Peyer's patch (tissue), 4 donors: ENCODE measurements at regions not wholly inside any gene's neighbourhood (a gene's known extent, or its start where the extent isn't known, plus 50 kb on each side); places are given as distances from the start of the nearest gene placed in this dataset.

Experiments used
- POLR2A ChIP-seq, 2 donors: fragments of 450-650 bp; IDR thresholded peaks; one replicate each; pipeline ENCODE4 v1.5.1; 2017; ENCODE audit warnings: antibody characterized with exemption in 2 of 2, mild to moderate bottlenecking in 2 of 2, moderate library complexity in 2 of 2
- TF ChIP-seq, protein P1 (sequence below), 6 experiments: fragments of 450-650 bp in 4 of 6; fragments of 200-600 bp in 2 of 6; sonication (generic) in 1 of 6; IDR thresholded peaks; one replicate each; pipeline ENCODE4 v1.5.1; 2017 to 2019; ENCODE audit warnings: antibody characterized with exemption in 6 of 6, mild to moderate bottlenecking in 3 of 6, moderate library complexity in 1 of 6

DNA sequence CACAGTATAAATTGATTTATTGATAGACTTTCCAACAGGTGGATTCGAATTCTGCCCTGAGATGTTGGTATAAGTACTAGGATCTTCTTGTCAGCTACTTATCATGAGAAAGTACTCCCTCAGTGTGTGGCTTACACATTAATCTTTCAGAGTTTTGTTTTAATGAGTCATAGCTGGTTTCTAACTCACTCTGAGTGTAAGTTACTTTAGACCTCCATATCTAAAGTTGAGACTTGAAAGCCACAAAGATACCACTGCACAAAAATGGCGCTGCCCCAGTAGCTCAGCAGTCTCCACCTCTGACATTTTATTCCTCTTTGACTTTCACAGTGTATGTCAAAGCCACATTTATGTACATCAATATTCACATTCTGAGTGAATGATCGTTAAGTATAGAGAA lies 318.5 kb downstream of the ARAP2 start:
- TF ChIP-seq, protein P1, sequence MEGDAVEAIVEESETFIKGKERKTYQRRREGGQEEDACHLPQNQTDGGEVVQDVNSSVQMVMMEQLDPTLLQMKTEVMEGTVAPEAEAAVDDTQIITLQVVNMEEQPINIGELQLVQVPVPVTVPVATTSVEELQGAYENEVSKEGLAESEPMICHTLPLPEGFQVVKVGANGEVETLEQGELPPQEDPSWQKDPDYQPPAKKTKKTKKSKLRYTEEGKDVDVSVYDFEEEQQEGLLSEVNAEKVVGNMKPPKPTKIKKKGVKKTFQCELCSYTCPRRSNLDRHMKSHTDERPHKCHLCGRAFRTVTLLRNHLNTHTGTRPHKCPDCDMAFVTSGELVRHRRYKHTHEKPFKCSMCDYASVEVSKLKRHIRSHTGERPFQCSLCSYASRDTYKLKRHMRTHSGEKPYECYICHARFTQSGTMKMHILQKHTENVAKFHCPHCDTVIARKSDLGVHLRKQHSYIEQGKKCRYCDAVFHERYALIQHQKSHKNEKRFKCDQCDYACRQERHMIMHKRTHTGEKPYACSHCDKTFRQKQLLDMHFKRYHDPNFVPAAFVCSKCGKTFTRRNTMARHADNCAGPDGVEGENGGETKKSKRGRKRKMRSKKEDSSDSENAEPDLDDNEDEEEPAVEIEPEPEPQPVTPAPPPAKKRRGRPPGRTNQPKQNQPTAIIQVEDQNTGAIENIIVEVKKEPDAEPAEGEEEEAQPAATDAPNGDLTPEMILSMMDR (IDR thresholded peaks at IDR 0.05): no peak
- TF ChIP-seq POLR2A (IDR thresholded peaks at IDR 0.05): no peak
